SK-N-SH (cell line): ENCODE measurements at regions not wholly inside any gene's neighbourhood (a gene's known extent, or its start where the extent isn't known, plus 50 kb on each side); places are given as distances from the start of the nearest gene placed in this dataset.

Source experiments
- CTCF ChIA-PET: fragments of 300-600, 350-600 bp; formaldehyde crosslinking; extraction: SDS; loops from one replicate; lab custom pipeline; 2021; lab: Yijun Ruan, JAX
- POLR2A ChIA-PET: fragments of 350-600 bp; sonication (Branson Sonifier 250); formaldehyde crosslinking; extraction: SDS; loops from one replicate; lab custom pipeline; 2020; ENCODE audit warnings: antibody characterized with exemption, inconsistent platforms; lab: Yijun Ruan, JAX
- DNase-seq: peaks from one replicate; pipeline ENCODE4 v3.0.0; 2012
- H2AFZ ChIP-seq: fragments of 200-600 bp; sonication (generic); 2 replicates; pipeline ENCODE4 v1.8.1; 2016; ENCODE audit warnings: antibody characterized with exemption, mild to moderate bottlenecking, low read depth
- H3F3A ChIP-seq: fragments of 200-600 bp; sonication (generic); replicated peaks from 2 replicates; pipeline ENCODE3; 2016; ENCODE audit warnings: antibody characterized with exemption, mild to moderate bottlenecking; ENCODE audit not compliant: insufficient read depth
- H3K27ac ChIP-seq, 2 experiments: fragments of 200-500 bp in 1 of 2; fragments of 200-600 bp in 1 of 2; sonication (Bioruptor generic) in 1 of 2; sonication (generic), shearing (Covaris generic) in 1 of 2; 2 replicates each; pipeline versions ENCODE4 v1.5.1 to v1.6.1; 2014 to 2016; ENCODE audit warnings: low read depth in 2 of 2, inconsistent platforms in 1 of 2, low read length in 1 of 2, mild to moderate bottlenecking in 1 of 2, mixed read lengths in 1 of 2
- H3K27me3 ChIP-seq: fragments of 200-600 bp; sonication (generic), shearing (Covaris generic); 2 replicates; pipeline ENCODE4 v1.6.1; 2016; ENCODE audit warnings: mixed run types; ENCODE audit not compliant: insufficient read depth
- H3K36me3 ChIP-seq, 2 experiments: fragments of 200-500 bp in 1 of 2; fragments of 200-600 bp in 1 of 2; sonication (Bioruptor generic) in 1 of 2; sonication (generic) in 1 of 2; replicated peaks in 1 of 2; 2 replicates each; pipeline versions ENCODE3 to v1.5.1; 2014 to 2016; ENCODE audit warnings: low read length in 1 of 2, mild to moderate bottlenecking in 1 of 2; ENCODE audit not compliant: insufficient read depth in 2 of 2, control insufficient read depth in 1 of 2
- H3K4me1 ChIP-seq, 2 experiments: fragments of 200-500 bp in 1 of 2; fragments of 200-600 bp in 1 of 2; sonication (Bioruptor generic) in 1 of 2; sonication (generic), shearing (Covaris generic) in 1 of 2; 2 replicates each; pipeline versions ENCODE4 v1.5.1 to v1.6.1; 2014 to 2016; ENCODE audit warnings: low read depth in 1 of 2, low read length in 1 of 2, mixed run types in 1 of 2; ENCODE audit not compliant: insufficient read depth in 2 of 2, control insufficient read depth in 1 of 2
- H3K4me2 ChIP-seq: fragments of 200-600 bp; sonication (generic), shearing (Covaris generic); 2 replicates; pipeline ENCODE4 v1.6.1; 2017; ENCODE audit warnings: mixed run types
- H3K4me3 ChIP-seq, 2 experiments: fragments of 200-500 bp in 1 of 2; fragments of 200-600 bp in 1 of 2; sonication (Bioruptor generic) in 1 of 2; sonication (generic), shearing (Covaris generic) in 1 of 2; 2 replicates each; pipeline versions ENCODE4 v1.5.1 to v1.8.1; 2014 to 2016; ENCODE audit warnings: low read depth in 2 of 2, inconsistent platforms in 1 of 2, low read length in 1 of 2, mild to moderate bottlenecking in 1 of 2, mixed read lengths in 1 of 2, moderate library complexity in 1 of 2
- H3K79me2 ChIP-seq: fragments of 200-600 bp; sonication (generic); 2 replicates; pipeline ENCODE4 v1.8.1; 2017; ENCODE audit warnings: mild to moderate bottlenecking; ENCODE audit not compliant: insufficient read depth
- H3K9ac ChIP-seq: fragments of 200-600 bp; sonication (generic); 2 replicates; pipeline ENCODE4 v1.6.1; 2017; ENCODE audit warnings: mixed run types
- H3K9me2 ChIP-seq: fragments of 200-600 bp; sonication (generic); 2 replicates; pipeline ENCODE4 v1.6.1; 2017; ENCODE audit warnings: mixed run types
- H3K9me3 ChIP-seq: fragments of 200-600 bp; sonication (generic); 2 replicates; pipeline ENCODE4 v1.6.1; 2017; ENCODE audit warnings: mixed run types, mild to moderate bottlenecking, moderate library complexity
- H4K20me1 ChIP-seq: fragments of 200-600 bp; sonication (generic); 2 replicates; pipeline ENCODE4 v1.6.1; 2017; ENCODE audit warnings: mild to moderate bottlenecking, mixed run types; ENCODE audit not compliant: insufficient read depth
- ELF1 ChIP-seq: IDR thresholded peaks from 2 replicates; pipeline ENCODE4 v1.4.0; 2012
- EP300 ChIP-seq, 2 experiments: IDR thresholded peaks; 2 replicates each; pipeline versions ENCODE4 v1.4.0 to v1.6.1; 2012; ENCODE audit warnings: borderline replicate concordance in 1 of 2, low read depth in 1 of 2, low read length in 1 of 2
- EZH2phosphoT487 ChIP-seq: fragments of 200-600 bp; sonication (generic); IDR thresholded peaks from 2 replicates; pipeline ENCODE4 v1.6.1; 2017; ENCODE audit warnings: low read depth, mixed run types, mild to moderate bottlenecking, antibody characterized with exemption, moderate library complexity, borderline replicate concordance
- FOSL2 ChIP-seq: IDR thresholded peaks from 2 replicates; pipeline ENCODE4 v1.4.0; 2012; ENCODE audit warnings: low read depth, mild to moderate bottlenecking, moderate library complexity, borderline replicate concordance
- FOXJ3 ChIP-seq: sonication (generic); formaldehyde crosslinking; IDR thresholded peaks from 2 replicates; pipeline ENCODE4 v1.5.1; 2020; ENCODE audit warnings: mild to moderate bottlenecking, missing genetic modification reagents
- FOXM1 ChIP-seq: IDR thresholded peaks from 2 replicates; pipeline ENCODE4 v1.4.0; 2012; ENCODE audit warnings: low read depth, mild to moderate bottlenecking
- GABPA ChIP-seq: IDR thresholded peaks from 2 replicates; pipeline ENCODE4 v1.4.0; 2012; ENCODE audit warnings: low read depth, mild to moderate bottlenecking
- GATA2 ChIP-seq: sonication (generic); formaldehyde crosslinking; IDR thresholded peaks from 2 replicates; pipeline ENCODE4 v1.5.0; 2020; ENCODE audit warnings: mild to moderate bottlenecking, missing genetic modification reagents
- IRF3 ChIP-seq: fragments of 150-350 bp; IDR thresholded peaks from 2 replicates; pipeline ENCODE4 v1.6.1; 2016; ENCODE audit warnings: mild to moderate bottlenecking, low read depth, low read length
- JUND ChIP-seq: IDR thresholded peaks from 2 replicates; pipeline ENCODE4 v1.4.0; 2012
- MAX ChIP-seq: IDR thresholded peaks from 2 replicates; pipeline ENCODE4 v1.4.0; 2012; ENCODE audit warnings: low read depth
- MEF2A ChIP-seq: IDR thresholded peaks from 2 replicates; pipeline ENCODE4 v1.4.0; 2012; ENCODE audit warnings: low read depth, borderline replicate concordance
- NFIC ChIP-seq: IDR thresholded peaks from 2 replicates; pipeline ENCODE4 v1.4.0; 2012; ENCODE audit warnings: borderline replicate concordance
- NRF1 ChIP-seq: IDR thresholded peaks from 2 replicates; pipeline ENCODE4 v1.6.1; 2012; ENCODE audit warnings: low read depth, mild to moderate bottlenecking, low read length
- POLR2AphosphoS5 ChIP-seq: IDR thresholded peaks from 2 replicates; pipeline ENCODE4 v1.6.1; 2012; ENCODE audit warnings: low read depth, low read length
- RCOR1 ChIP-seq: fragments of 150-350 bp; IDR thresholded peaks from 2 replicates; pipeline ENCODE4 v1.6.1; 2017; ENCODE audit warnings: antibody characterized with exemption, low read length
- RXRA ChIP-seq: IDR thresholded peaks from 2 replicates; pipeline ENCODE4 v1.4.0; 2012; ENCODE audit warnings: low read depth, mild to moderate bottlenecking, borderline replicate concordance
- SIN3A ChIP-seq: IDR thresholded peaks from 2 replicates; pipeline ENCODE4 v1.6.1; 2012; ENCODE audit warnings: low read depth, mild to moderate bottlenecking, low read length, moderate library complexity, borderline replicate concordance
- SMC3 ChIP-seq: IDR thresholded peaks from 2 replicates; pipeline ENCODE4 v1.6.1; 2012; ENCODE audit warnings: low read depth, low read length, improper control_type of control experiment
- TAF1 ChIP-seq: IDR thresholded peaks from 2 replicates; pipeline ENCODE4 v1.6.1; 2012; ENCODE audit warnings: low read depth, mild to moderate bottlenecking, low read length, moderate library complexity, borderline replicate concordance
- TCF12 ChIP-seq: IDR thresholded peaks from 2 replicates; pipeline ENCODE4 v1.4.0; 2012
- TEAD4 ChIP-seq: IDR thresholded peaks from 2 replicates; pipeline ENCODE4 v1.4.0; 2012; ENCODE audit warnings: mild to moderate bottlenecking, borderline replicate concordance; ENCODE audit not compliant: insufficient read depth
- USF2 ChIP-seq: fragments of 150-350 bp; IDR thresholded peaks from 2 replicates; pipeline ENCODE4 v1.6.1; 2017; ENCODE audit warnings: antibody characterized with exemption, low read length, low read depth, borderline replicate concordance
- YY1 ChIP-seq: IDR thresholded peaks from 2 replicates; pipeline ENCODE4 v1.4.0; 2012; ENCODE audit warnings: low read depth, mild to moderate bottlenecking
- WGBS: methylation state at CpG from one replicate; pipeline ENCODE4 v1.1.6; 2017; ENCODE audit warnings: low lambda C conversion rate; 5-methylcytosine and 5-hydroxymethylcytosine counted together
- TF ChIP-seq, protein P1 (sequence below): IDR thresholded peaks from 2 replicates; pipeline ENCODE4 v1.4.0; 2012; ENCODE audit warnings: low read depth, borderline replicate concordance
- TF ChIP-seq, protein P2 (sequence below): IDR thresholded peaks from 2 replicates; pipeline ENCODE4; 2012

GRCh38 chr20:39823224-39823623, 861.1 kb downstream of the DHX35 start:
- H3K27ac ChIP-seq, result peak overlapping the region in 1 of 2 experiments; percentile 90; a peak in 2 of 4 replicates

More at GRCh38 chr20:39823224-39823623, 861.1 kb downstream of the DHX35 start:
- Histone ChIP-seq H3K79me2 (no peaks in the 10 kb centered on the region), H3K36me3 (no peaks in the 10 kb centered on the region), H2AFZ (no peak overlapping the region), H3K4me3 (peak overlapping the region in 1 of 2 experiments; percentile 3; a peak in 1 of 4 replicates), H3K9me3 (no peaks in the 10 kb centered on the region), H3K4me2 (peak overlapping the region; percentile 67), H3K9ac (peak overlapping the region; percentile 51; the same call in 1 of the 2 replicates), H3F3A (peaks cover 15% of the 10 kb centered on the region), H3K27me3 (no peaks in the 10 kb centered on the region), H4K20me1 (no peaks in the 10 kb centered on the region), H3K9me2 (no peaks in the 10 kb centered on the region), H3K4me1 (peaks cover 0 to 13% of the 10 kb centered on the region in 2 experiments; a peak in 1 of 4 replicates)
- DNase-seq, result no peak
- 18% methylated on average over 2 of the region's 4 CpGs for WGBS
- ChIA-PET CTCF (no interaction called here), POLR2A (no interaction called here)
- TF ChIP-seq GATA2, result no peak
- no peak for TF ChIP-seq GABPA
- TF ChIP-seq FOSL2, result peak; percentile 15; the same call in 1 of the 2 replicates
- no peak for TF ChIP-seq NRF1
- TF ChIP-seq, protein P1, sequence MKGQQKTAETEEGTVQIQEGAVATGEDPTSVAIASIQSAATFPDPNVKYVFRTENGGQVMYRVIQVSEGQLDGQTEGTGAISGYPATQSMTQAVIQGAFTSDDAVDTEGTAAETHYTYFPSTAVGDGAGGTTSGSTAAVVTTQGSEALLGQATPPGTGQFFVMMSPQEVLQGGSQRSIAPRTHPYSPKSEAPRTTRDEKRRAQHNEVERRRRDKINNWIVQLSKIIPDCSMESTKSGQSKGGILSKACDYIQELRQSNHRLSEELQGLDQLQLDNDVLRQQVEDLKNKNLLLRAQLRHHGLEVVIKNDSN, result no peak
- TF ChIP-seq TAF1, result no peak
- TF ChIP-seq ELF1, result no peak
- TF ChIP-seq SMC3, result no peak
- TF ChIP-seq, protein P2, sequence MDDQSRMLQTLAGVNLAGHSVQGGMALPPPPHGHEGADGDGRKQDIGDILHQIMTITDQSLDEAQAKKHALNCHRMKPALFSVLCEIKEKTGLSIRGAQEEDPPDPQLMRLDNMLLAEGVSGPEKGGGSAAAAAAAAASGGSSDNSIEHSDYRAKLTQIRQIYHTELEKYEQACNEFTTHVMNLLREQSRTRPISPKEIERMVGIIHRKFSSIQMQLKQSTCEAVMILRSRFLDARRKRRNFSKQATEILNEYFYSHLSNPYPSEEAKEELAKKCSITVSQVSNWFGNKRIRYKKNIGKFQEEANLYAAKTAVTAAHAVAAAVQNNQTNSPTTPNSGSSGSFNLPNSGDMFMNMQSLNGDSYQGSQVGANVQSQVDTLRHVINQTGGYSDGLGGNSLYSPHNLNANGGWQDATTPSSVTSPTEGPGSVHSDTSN, result peak; percentile 74
- TF ChIP-seq MAX, result no peak
- TF ChIP-seq YY1, result no peak
- peak; percentile 86 for TF ChIP-seq TCF12
- peak; percentile 61; the same call in 1 of the 2 replicates for TF ChIP-seq TEAD4
- peak; percentile 67 for TF ChIP-seq NFIC
- TF ChIP-seq POLR2AphosphoS5, result no peak
- peak; percentile 46 for TF ChIP-seq JUND
- peak; percentile 75; the same call in 1 of the 2 replicates for TF ChIP-seq RXRA
- TF ChIP-seq EZH2phosphoT487, result no peak
- no peak for TF ChIP-seq RCOR1
- no peak for TF ChIP-seq USF2
- no peak for TF ChIP-seq IRF3
- no peak for TF ChIP-seq FOXJ3 (CRISPR knock-in tag)
- no peak for TF ChIP-seq MEF2A
- 0 out of 4 replicates have a peak, but pooled peaks of 1 of the 2 experiments have one; percentile 51 for TF ChIP-seq EP300 (IDR thresholded peaks at IDR 0.05; ENCODE audit: borderline replicate concordance in 1 of 2, low read depth in 1 of 2, low read length in 1 of 2)
- TF ChIP-seq FOXM1, result no peak
- TF ChIP-seq SIN3A, result no peak
